Ascending aorta (tissue), 2 donors: ENCODE measurements at regions not wholly inside any gene's neighbourhood (a gene's known extent, or its start where the extent isn't known, plus 50 kb on each side); places are given as distances from the start of the nearest gene placed in this dataset.

Experiments used
- DNase-seq, 2 donors: peaks; one replicate each; pipeline ENCODE4 v3.0.0-alpha.2; 2019; ENCODE audit warnings: low spot score in 2 of 2
- H3K27ac ChIP-seq, 2 donors: fragments of 200-600 bp; sonication (generic); one replicate each; pipeline ENCODE4 v1.5.1; 2016 to 2017; ENCODE audit warnings: mild to moderate bottlenecking in 1 of 2
- H3K27me3 ChIP-seq: fragments of 200-600 bp; sonication (generic); one replicate; pipeline ENCODE4 v1.5.1; 2017
- H3K36me3 ChIP-seq, 2 donors: fragments of 200-600 bp; sonication (generic); one replicate each; pipeline ENCODE4 v1.5.1; 2016
- H3K4me1 ChIP-seq, 2 donors: fragments of 200-600 bp; sonication (generic); one replicate each; pipeline ENCODE4 v1.5.1; 2016 to 2017; ENCODE audit warnings: mild to moderate bottlenecking in 1 of 2
- H3K4me3 ChIP-seq, 2 donors: fragments of 200-600 bp; sonication (generic); one replicate each; pipeline ENCODE4 v1.5.1; 2016 to 2017; ENCODE audit warnings: mild to moderate bottlenecking in 1 of 2
- H3K9me3 ChIP-seq, 2 donors: fragments of 200-600 bp; sonication (generic); one replicate each; pipeline ENCODE4 v1.5.1; 2016
- CTCF ChIP-seq, 3 experiments: fragments of 200-600 bp in 2 of 3; fragments of 450-650 bp in 1 of 3; sonication (generic) in 2 of 3; IDR thresholded peaks; one replicate each; pipeline ENCODE4 v1.5.1; 2016 to 2019; ENCODE audit warnings: antibody characterized with exemption in 3 of 3, mild to moderate bottlenecking in 1 of 3, moderate library complexity in 1 of 3
- intact Hi-C: fragments of 100-400 bp; cut with DNase I; formaldehyde crosslinking; loops from one replicate; pipeline ENCODE4 v1.15.1; 2023

- no peaks in the 10 kb centered on the region for H3K36me3 ChIP-seq
- H3K27ac ChIP-seq: no peak overlapping the region
- DNase-seq: no peak
- no peaks in the 10 kb centered on the region for H3K4me1 ChIP-seq
- no peak overlapping the region for H3K4me3 ChIP-seq
- no peaks in the 10 kb centered on the region for H3K27me3 ChIP-seq
- no peak for TF ChIP-seq CTCF (IDR thresholded peaks at IDR 0.05)
- intact Hi-C loops: no loop called here
- no peaks in the 10 kb centered on the region for H3K9me3 ChIP-seq
Observed at GRCh38 chr4:36716874-36717273, 435.5 kb downstream of the DTHD1 start.

GRCh38 chr4:36719425-36719824 is 438.0 kb downstream of the DTHD1 start:
- TF ChIP-seq CTCF (IDR thresholded peaks at IDR 0.05): no peak
- H3K9me3 ChIP-seq: no peaks in the 10 kb centered on the region
- intact Hi-C loops: no loop called here

GRCh38 chr4:36722986-36723385 is 441.6 kb downstream of the DTHD1 start:
- Histone ChIP-seq H3K4me1 (no peaks in the 10 kb centered on the region), H3K36me3 (no peaks in the 10 kb centered on the region), H3K27me3 (no peaks in the 10 kb centered on the region), H3K27ac (no peak overlapping the region), H3K4me3 (no peak overlapping the region), H3K9me3 (no peaks in the 10 kb centered on the region)
- intact Hi-C loops: no loop called here
- TF ChIP-seq CTCF (IDR thresholded peaks at IDR 0.05): no peak
- no peak for DNase-seq

More at GRCh38 chr4:36719425-36719824, 438.0 kb downstream of the DTHD1 start:
- H3K27ac ChIP-seq: no peak overlapping the region
- H3K4me1 ChIP-seq: no peaks in the 10 kb centered on the region
- H3K36me3 ChIP-seq: no peaks in the 10 kb centered on the region
- H3K4me3 ChIP-seq: no peak overlapping the region
- H3K27me3 ChIP-seq: no peaks in the 10 kb centered on the region
- DNase-seq: no peak

- no peak overlapping the region for H3K4me3 ChIP-seq
- no peaks in the 10 kb centered on the region for H3K4me1 ChIP-seq
- no peak for TF ChIP-seq CTCF (IDR thresholded peaks at IDR 0.05)
- intact Hi-C loops: no loop called here
- no peak overlapping the region for H3K27ac ChIP-seq
- no peaks in the 10 kb centered on the region for H3K9me3 ChIP-seq
- H3K36me3 ChIP-seq: no peaks in the 10 kb centered on the region
- no peaks in the 10 kb centered on the region for H3K27me3 ChIP-seq
- DNase-seq: no peak
Observed at GRCh38 chr4:36734334-36734733, 452.9 kb downstream of the DTHD1 start.

- no peak for DNase-seq
- H3K9me3 ChIP-seq: no peaks in the 10 kb centered on the region
- TF ChIP-seq CTCF (IDR thresholded peaks at IDR 0.05): no peak
- H3K27me3 ChIP-seq: no peaks in the 10 kb centered on the region
- H3K4me3 ChIP-seq: no peak overlapping the region
- no peaks in the 10 kb centered on the region for H3K36me3 ChIP-seq
- H3K4me1 ChIP-seq: no peaks in the 10 kb centered on the region
- no peak overlapping the region for H3K27ac ChIP-seq
- intact Hi-C loops: no loop called here
Observed at GRCh38 chr4:36737691-36738090, 456.3 kb downstream of the DTHD1 start.

- Histone ChIP-seq H3K36me3 (no peaks in the 10 kb centered on the region), H3K4me1 (no peaks in the 10 kb centered on the region), H3K27ac (no peak overlapping the region), H3K27me3 (no peaks in the 10 kb centered on the region), H3K9me3 (no peaks in the 10 kb centered on the region), H3K4me3 (no peak overlapping the region)
- no peak for DNase-seq
- intact Hi-C loops: no loop called here
- TF ChIP-seq CTCF (IDR thresholded peaks at IDR 0.05): no peak
Observed at GRCh38 chr4:36740796-36741310, 459.4 kb downstream of the DTHD1 start.
